ENCODE measurements at regions not wholly inside any gene's neighbourhood (a gene's known extent, or its start where the extent isn't known, plus 50 kb on each side); places are given as distances from the start of the nearest gene placed in this dataset.
A peak's percentile ranks its signal among the peaks of the same experiment; 100 is the strongest.

DNA sequence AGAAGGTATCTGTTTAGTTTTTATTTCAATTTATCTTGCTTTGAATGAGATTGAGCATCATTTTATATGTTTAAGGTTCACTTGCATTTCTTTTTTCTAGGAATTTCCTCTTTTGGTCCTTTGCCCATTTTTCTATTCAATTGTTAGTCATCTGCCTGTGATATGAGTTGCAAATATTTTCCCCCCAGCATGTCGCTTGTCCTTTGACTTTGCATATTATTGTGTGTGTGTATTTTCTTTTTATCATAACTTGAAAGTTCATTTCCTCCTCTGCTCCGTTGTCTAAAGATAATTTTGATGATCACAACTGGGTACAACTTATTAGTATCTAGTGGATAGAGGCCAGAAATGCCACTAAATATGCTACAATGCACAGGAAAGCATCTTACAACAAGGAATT is 132.7 kb upstream of the MDFIC start:
- Histone ChIP-seq H3K27ac (ENCODE audit: insufficient read depth, low read depth, low read length) (peak overlapping the region; percentile 52), H3K36me3 (ENCODE audit: control insufficient read depth in 2 of 2, extremely low read depth in 1 of 2, insufficient read depth in 2 of 2, low read length in 2 of 2) (no peaks in the 10 kb centered on the region), H3K9me1 (replicated peaks; ENCODE audit: control insufficient read depth, extremely low read depth, insufficient read depth, low read length) (no peaks in the 10 kb centered on the region), H3K4me1 (ENCODE audit: control insufficient read depth, extremely low read depth, insufficient read depth, low read length) (peaks cover 25% of the 10 kb centered on the region), H2AFZ (ENCODE audit: low read depth, low read length) (no peak overlapping the region), H3K79me2 (ENCODE audit: control insufficient read depth, insufficient read depth, low read length) (no peaks in the 10 kb centered on the region), H3K9me3 (replicated peaks; ENCODE audit: control insufficient read depth, insufficient read depth, low read length) (no peaks in the 10 kb centered on the region), H3K9ac (replicated peaks; ENCODE audit: extremely low read depth, insufficient read depth, low read length) (no peak overlapping the region), H3K27me3 (ENCODE audit: control insufficient read depth in 2 of 2, insufficient read depth in 2 of 2, low read length in 2 of 2) (peaks cover 2% of the 10 kb centered on the region in 2 experiments), H4K20me1 (replicated peaks; ENCODE audit: control insufficient read depth, extremely low read depth, insufficient read depth, low read length) (no peaks in the 10 kb centered on the region), H3K4me3 (replicated peaks in 1 of 3; ENCODE audit: insufficient read depth in 1 of 3, low read depth in 1 of 3, low read length in 3 of 3) (no peak overlapping the region), H3K4me2 (ENCODE audit: insufficient read depth, low read length) (peak overlapping the region; percentile 52)
- intact Hi-C loops (cut with micrococcal nuclease) (loop anchor here (5.0 kb wide), 1 partner anchor 702 kb away; no protein-coding TSS in a partner anchor), dilution Hi-C loops (cut with MboI; ENCODE audit: extremely low pct_ligation_motif_present, low sequenced_read_pairs) (no loop called here)
- no peak for TF ChIP-seq MYC (IDR thresholded peaks at IDR 0.05; ENCODE audit: low read depth, low read length)
- peak; percentile 33 for TF ChIP-seq GATA2 (IDR thresholded peaks at IDR 0.05; ENCODE audit: insufficient read depth, insufficient read length, low read depth, low read length)
- ChIA-PET POLR2A (no interaction called here), CTCF (interaction anchor here (1.0 kb wide), 1 partner anchor 25 kb away, joined by 3 read pairs; no protein-coding TSS in a partner anchor)
- DNase-seq (ENCODE audit: low read depth, low spot score) (peak; percentile 75), FAIRE-seq (peak; percentile 93)
- no TSS peak for BruUV-seq (replicated peaks)

DNA sequence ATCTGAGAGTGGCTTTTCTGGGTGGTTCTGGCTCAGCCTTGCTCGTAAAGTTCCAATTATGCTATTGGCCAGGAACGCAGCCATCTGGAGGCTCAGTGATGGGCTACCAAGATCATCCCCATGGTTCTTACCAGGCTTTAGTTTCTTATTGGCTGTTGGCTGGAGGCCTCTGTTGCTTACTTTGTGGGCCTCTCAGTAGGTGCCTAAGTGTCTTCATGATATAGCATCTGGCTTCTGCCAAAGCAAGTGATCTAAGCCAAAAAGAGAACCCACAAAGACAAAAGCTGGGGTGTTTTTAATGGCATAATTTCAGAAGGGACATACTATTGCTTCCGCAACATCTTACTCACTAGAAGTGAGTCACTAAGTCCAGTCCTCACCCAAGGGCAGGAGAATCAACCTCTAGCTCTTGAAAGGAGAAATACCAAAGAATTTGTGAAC is 132.0 kb upstream of the MDFIC start:
- BruUV-seq (replicated peaks) = no TSS peak
- Histone ChIP-seq H3K9ac (replicated peaks; ENCODE audit: extremely low read depth, insufficient read depth, low read length) (no peak overlapping the region), H3K4me3 (replicated peaks in 1 of 3; ENCODE audit: insufficient read depth in 1 of 3, low read depth in 1 of 3, low read length in 3 of 3) (no peak overlapping the region), H3K79me2 (ENCODE audit: control insufficient read depth, insufficient read depth, low read length) (no peaks in the 10 kb centered on the region), H3K4me2 (ENCODE audit: insufficient read depth, low read length) (peak overlapping the region; percentile 52), H3K27ac (ENCODE audit: insufficient read depth, low read depth, low read length) (peak overlapping the region; percentile 52), H3K9me1 (replicated peaks; ENCODE audit: control insufficient read depth, extremely low read depth, insufficient read depth, low read length) (no peaks in the 10 kb centered on the region), H2AFZ (ENCODE audit: low read depth, low read length) (no peak overlapping the region), H3K36me3 (ENCODE audit: control insufficient read depth in 2 of 2, extremely low read depth in 1 of 2, insufficient read depth in 2 of 2, low read length in 2 of 2) (no peaks in the 10 kb centered on the region), H3K27me3 (ENCODE audit: control insufficient read depth in 2 of 2, insufficient read depth in 2 of 2, low read length in 2 of 2) (peaks cover 2% of the 10 kb centered on the region in 2 experiments), H3K4me1 (ENCODE audit: control insufficient read depth, extremely low read depth, insufficient read depth, low read length) (peaks cover 25% of the 10 kb centered on the region), H4K20me1 (replicated peaks; ENCODE audit: control insufficient read depth, extremely low read depth, insufficient read depth, low read length) (no peaks in the 10 kb centered on the region), H3K9me3 (replicated peaks; ENCODE audit: control insufficient read depth, insufficient read depth, low read length) (no peaks in the 10 kb centered on the region)
- FAIRE-seq = peak; percentile 87
- TF ChIP-seq GATA2 (IDR thresholded peaks at IDR 0.05; ENCODE audit: insufficient read depth, insufficient read length, low read depth, low read length) = no peak
- TF ChIP-seq EZH2 (IDR thresholded peaks at IDR 0.05; ENCODE audit: borderline replicate concordance, low read depth, low read length, severe bottlenecking) = no peak
- TF ChIP-seq FOS (IDR thresholded peaks at IDR 0.05; ENCODE audit: borderline replicate concordance, insufficient read depth, low read length) = peak; percentile 86
- no peak for TF ChIP-seq CTCF (IDR thresholded peaks at IDR 0.05; ENCODE audit: extremely low read depth in 1 of 2, insufficient read depth in 1 of 2, low read depth in 1 of 2, low read length in 2 of 2)
- TF ChIP-seq MYC (IDR thresholded peaks at IDR 0.05; ENCODE audit: low read depth, low read length) = no peak
- TF ChIP-seq JUN (IDR thresholded peaks at IDR 0.05; ENCODE audit: borderline replicate concordance, insufficient read depth, insufficient read length, low read depth) = peak; percentile 77
- TF ChIP-seq, protein P1, sequence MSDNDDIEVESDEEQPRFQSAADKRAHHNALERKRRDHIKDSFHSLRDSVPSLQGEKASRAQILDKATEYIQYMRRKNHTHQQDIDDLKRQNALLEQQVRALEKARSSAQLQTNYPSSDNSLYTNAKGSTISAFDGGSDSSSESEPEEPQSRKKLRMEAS (IDR thresholded peaks at IDR 0.05; ENCODE audit: insufficient read depth, insufficient read length) = no peak
- TF ChIP-seq POLR2A (IDR thresholded peaks at IDR 0.05; ENCODE audit: low read depth, low read length) = no peak
- TF ChIP-seq POLR2AphosphoS5 (IDR thresholded peaks at IDR 0.05; ENCODE audit: insufficient read depth, low read depth, low read length) = peak; percentile 52
- dilution Hi-C loops (cut with MboI; ENCODE audit: extremely low pct_ligation_motif_present, low sequenced_read_pairs) (no loop called here), intact Hi-C loops (cut with micrococcal nuclease) (loop anchor here (5.0 kb wide), 1 partner anchor 703 kb away; no protein-coding TSS in a partner anchor)
- DNase-seq (ENCODE audit: low read depth, low spot score) = peak; percentile 77
- ChIA-PET CTCF (interaction anchor here (1.0 kb wide), 3 partner anchors 9 to 30 kb away, joined by 4 to 6 read pairs (median 4); no protein-coding TSS in a partner anchor), POLR2A (no interaction called here)

Data from endothelial cell of umbilical vein (primary cell).